Lung microvascular endothelial cell (primary cell): ENCODE measurements at regions not wholly inside any gene's neighbourhood (a gene's known extent, or its start where the extent isn't known, plus 50 kb on each side); places are given as distances from the start of the nearest gene placed in this dataset.
"Not testable (repeated sequence)": the region's sequence is repeated elsewhere in the genome, so short reads cannot be mapped to it uniquely, and the experiment has no call there.

ENCODE experiments used
- DNase-seq, 2 donors: peaks; one replicate each; pipeline versions ENCODE4 v3.0.0 to v3.0.0-alpha.2; 2010; ENCODE audit warnings: low read depth in 2 of 2

GRCh38 chr19:28602675-28603298 is 610.2 kb downstream of the UQCRFS1 start:
- DNase-seq = no peak

GRCh38 chr19:28601723-28602440 is 611.1 kb downstream of the UQCRFS1 start:
- no peak for DNase-seq

- DNase-seq = no peak
Measured at GRCh38 chr19:28598861-28599260, 614.1 kb downstream of the UQCRFS1 start.

- no peak for DNase-seq
Measured at GRCh38 chr19:28596561-28597071, 616.3 kb downstream of the UQCRFS1 start.

GRCh38 chr19:28595722-28596480 is 617.0 kb downstream of the UQCRFS1 start:
- DNase-seq = no peak

- no peak for DNase-seq
Measured at GRCh38 chr19:28594737-28595136, 618.2 kb downstream of the UQCRFS1 start.

- not testable (repeated sequence) for DNase-seq
Measured at GRCh38 chr19:28589991-28590411, 623.0 kb downstream of the UQCRFS1 start.

GRCh38 chr19:28586474-28586873 is 626.5 kb downstream of the UQCRFS1 start:
- no peak for DNase-seq

GRCh38 chr19:28585796-28586195 is 627.2 kb downstream of the UQCRFS1 start:
- no peak for DNase-seq

GRCh38 chr19:28583713-28584112 is 629.2 kb downstream of the UQCRFS1 start:
- no peak for DNase-seq

GRCh38 chr19:28583242-28583641 is 629.7 kb downstream of the UQCRFS1 start:
- no peak for DNase-seq

GRCh38 chr19:28582796-28583195 is 630.2 kb downstream of the UQCRFS1 start:
- no peak for DNase-seq

- DNase-seq = no peak
Measured at GRCh38 chr19:28582344-28582743, 630.6 kb downstream of the UQCRFS1 start.

GRCh38 chr19:28581468-28581770 is 631.5 kb downstream of the UQCRFS1 start:
- no peak for DNase-seq

- DNase-seq = no peak
Measured at GRCh38 chr19:28578786-28579505, 634.0 kb downstream of the UQCRFS1 start.

GRCh38 chr19:28578208-28578607 is 634.7 kb downstream of the UQCRFS1 start:
- DNase-seq = no peak

GRCh38 chr19:28577666-28578065 is 635.3 kb downstream of the UQCRFS1 start:
- DNase-seq = no peak

GRCh38 chr19:28577233-28577632 is 635.7 kb downstream of the UQCRFS1 start:
- no peak for DNase-seq

GRCh38 chr19:28575816-28576215 is 637.1 kb downstream of the UQCRFS1 start:
- no peak for DNase-seq

- DNase-seq = not testable (repeated sequence)
Measured at GRCh38 chr19:28575312-28575711, 637.6 kb downstream of the UQCRFS1 start.

- DNase-seq = no peak
Measured at GRCh38 chr19:28574212-28574611, 638.7 kb downstream of the UQCRFS1 start.
